Muscle of back (tissue), 3 donors: ENCODE measurements at regions not wholly inside any gene's neighbourhood (a gene's known extent, or its start where the extent isn't known, plus 50 kb on each side); places are given as distances from the start of the nearest gene placed in this dataset.
A peak's percentile ranks its signal among the peaks of the same experiment; 100 is the strongest.

Experiments
- DNase-seq, 3 donors: peaks; one replicate each; pipeline versions ENCODE4 v3.0.0 to v3.0.0-alpha.2; 2013

- no peak for DNase-seq
These were observed 1985.1 kb upstream of the CELF4 start for GRCh38 chr18:39550701-39551100.

DNA sequence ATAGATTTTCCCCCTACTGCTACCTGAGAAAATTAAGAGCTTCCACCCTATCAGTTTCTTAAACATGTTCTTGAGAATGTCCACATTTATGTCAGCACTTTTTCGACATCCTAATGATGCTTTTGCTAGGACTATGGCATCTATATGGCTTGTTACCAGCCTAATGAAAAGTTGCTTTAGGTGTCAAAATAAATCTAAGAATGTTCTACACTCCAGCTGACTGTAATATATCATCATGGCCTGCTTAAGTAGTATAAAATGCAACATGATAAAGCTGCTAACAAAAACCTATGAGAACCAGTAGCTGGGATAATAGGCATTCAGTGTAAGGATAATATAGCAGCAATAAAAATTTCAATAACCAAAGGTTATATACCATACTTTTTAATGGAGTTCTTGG, 1983.5 kb upstream of the CELF4 start:
- no peak for DNase-seq

- no peak for DNase-seq
These were observed 1966.1 kb upstream of the CELF4 start for GRCh38 chr18:39531659-39532058.

- DNase-seq, result no peak
These were observed 1963.8 kb upstream of the CELF4 start for GRCh38 chr18:39529358-39529757.

DNA sequence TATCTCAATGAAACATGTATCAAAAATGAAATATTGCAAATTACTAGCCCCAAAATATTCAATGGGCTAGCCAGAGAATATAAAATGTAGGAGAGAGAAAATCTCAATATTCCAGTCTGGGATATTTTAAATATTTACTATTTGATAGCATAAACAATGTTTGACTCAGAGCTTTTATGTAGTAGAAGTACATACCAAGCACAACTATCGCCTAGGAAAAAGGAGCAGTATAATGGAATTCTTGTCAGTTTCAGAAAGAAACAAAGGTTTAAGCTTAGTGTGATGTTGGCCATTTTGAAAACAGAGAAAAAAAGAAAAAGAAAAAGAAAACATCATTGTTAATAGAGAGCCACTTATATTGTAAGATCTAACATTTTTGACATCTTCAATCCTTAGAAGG, 1961.9 kb upstream of the CELF4 start:
- no peak for DNase-seq

DNA sequence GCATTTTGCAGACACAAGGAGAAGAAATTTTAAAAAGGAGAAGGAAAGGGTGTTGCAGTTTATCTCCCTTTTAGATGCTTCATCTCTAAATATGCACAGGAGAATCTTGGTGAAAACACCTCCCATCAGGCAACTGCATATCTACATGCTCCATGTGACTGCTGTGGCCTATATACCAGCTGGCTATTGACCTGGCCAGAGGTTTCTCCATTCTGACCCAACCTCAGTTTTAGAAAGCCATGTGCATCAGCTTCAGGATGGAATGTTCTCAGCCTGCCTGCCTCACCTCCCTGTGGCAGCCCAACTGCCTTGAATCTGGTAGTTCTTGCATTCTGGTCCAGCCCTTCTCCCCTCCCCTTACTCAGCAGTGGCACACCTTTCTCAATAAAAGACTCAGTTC, 1958.8 kb upstream of the CELF4 start:
- DNase-seq, result no peak

- no peak for DNase-seq
These were observed 1957.7 kb upstream of the CELF4 start for GRCh38 chr18:39523281-39523680.

DNA sequence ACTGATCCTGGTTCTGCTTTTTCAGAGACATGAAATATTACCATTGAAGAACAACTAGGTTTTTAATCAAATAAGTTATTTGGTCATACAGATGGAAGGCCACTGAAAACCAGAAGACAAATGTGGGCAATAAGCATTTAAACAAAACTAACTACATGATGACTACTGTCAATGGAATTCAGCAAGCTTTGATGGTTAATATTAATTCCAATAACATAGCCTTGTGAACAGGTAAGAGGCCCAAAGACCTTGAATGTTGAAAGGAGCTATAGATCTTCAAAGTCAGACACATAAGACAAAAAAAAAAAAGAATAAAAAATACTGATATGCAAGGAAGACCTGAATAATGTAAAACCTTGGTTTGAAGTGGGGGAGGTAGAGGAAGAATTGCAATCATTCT, 1955.6 kb upstream of the CELF4 start:
- DNase-seq, result no peak

- no peak for DNase-seq
These were observed 1954.1 kb upstream of the CELF4 start for GRCh38 chr18:39519741-39520140.

DNA sequence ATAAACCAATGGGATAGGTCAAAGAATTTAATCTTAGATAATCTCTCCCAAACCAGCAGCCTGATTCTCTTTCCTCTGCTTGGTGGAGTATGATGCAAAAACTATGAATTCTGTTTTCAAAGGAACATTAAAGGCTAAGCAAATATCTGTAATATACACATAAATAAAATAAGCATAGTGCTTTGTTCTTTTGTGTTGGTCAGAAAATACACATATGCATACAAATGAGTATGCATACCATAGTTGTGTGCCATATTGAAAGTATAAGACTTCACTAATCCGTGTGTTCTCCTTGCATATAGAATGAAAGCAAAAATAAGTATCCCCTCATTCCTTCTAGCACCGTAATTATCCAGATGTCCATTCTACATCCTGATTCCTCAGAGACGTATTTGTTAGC, 1949.7 kb upstream of the CELF4 start:
- no peak for DNase-seq

GRCh38 chr18:39513186-39513585, 1947.6 kb upstream of the CELF4 start:
- DNase-seq, result no peak

DNA sequence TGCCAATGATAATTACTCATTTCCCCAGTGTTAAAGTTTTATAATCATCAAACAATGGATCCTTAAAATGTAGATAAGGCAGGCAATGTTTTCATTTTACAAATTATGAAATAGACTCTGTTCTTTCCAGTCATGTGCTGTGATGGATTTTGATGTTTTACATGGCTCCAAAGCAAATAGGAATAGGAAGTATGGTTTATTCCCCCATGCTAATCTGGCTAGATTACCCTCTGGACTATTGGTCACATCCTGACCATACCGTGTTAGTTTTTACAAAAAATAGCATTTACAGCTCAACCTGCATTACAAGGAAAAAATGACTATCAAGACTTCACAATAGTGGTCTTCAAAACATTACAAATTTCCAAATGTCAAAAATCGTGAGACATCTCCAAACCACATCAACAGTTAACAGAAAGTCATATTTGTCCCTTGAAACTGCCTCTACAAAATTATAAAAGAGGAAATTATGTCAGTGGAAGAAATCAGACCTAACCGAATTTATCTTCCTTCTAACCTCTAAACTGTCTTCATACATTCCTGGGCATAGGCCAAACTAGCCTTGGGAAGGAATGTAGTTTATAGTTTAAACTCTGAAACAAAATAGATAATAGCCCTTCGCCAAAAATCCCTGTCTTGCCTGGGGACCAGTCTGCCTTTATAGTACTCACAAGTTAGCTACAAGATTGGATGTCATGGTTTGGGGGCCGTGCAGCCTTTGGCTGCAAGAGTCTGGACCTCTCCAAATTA, 1941.2 kb upstream of the CELF4 start:
- DNase-seq, result peak in 2 of 3 donors; percentile 10 to 48

- DNase-seq, result no peak
These were observed 1934.7 kb upstream of the CELF4 start for GRCh38 chr18:39500306-39500705.

GRCh38 chr18:39497821-39498220, 1932.2 kb upstream of the CELF4 start:
- no peak for DNase-seq

- no peak for DNase-seq
These were observed 1931.4 kb upstream of the CELF4 start for GRCh38 chr18:39496986-39497385.

GRCh38 chr18:39494211-39494896, 1928.8 kb upstream of the CELF4 start:
- no peak for DNase-seq

GRCh38 chr18:39491408-39491807, 1925.8 kb upstream of the CELF4 start:
- no peak for DNase-seq

DNA sequence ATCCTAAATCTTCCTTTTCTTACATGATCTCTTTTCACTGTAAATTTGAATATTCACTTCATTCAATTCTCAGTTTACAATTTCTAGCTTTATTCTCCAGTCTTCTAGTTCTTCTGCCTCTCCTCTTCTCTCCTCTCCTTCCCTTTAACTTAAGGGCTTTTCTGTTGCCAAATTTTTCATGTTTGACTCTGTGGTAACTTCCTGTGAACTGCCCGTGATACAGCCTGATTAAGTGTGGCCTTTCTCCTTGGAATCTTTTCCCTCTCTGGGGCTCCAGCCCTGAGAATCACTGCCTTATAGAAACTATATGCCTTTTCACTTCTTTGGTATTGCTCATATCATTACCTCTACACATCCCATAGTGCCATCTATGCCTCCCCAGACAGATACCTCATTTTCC, 1923.8 kb upstream of the CELF4 start:
- no peak for DNase-seq

DNA sequence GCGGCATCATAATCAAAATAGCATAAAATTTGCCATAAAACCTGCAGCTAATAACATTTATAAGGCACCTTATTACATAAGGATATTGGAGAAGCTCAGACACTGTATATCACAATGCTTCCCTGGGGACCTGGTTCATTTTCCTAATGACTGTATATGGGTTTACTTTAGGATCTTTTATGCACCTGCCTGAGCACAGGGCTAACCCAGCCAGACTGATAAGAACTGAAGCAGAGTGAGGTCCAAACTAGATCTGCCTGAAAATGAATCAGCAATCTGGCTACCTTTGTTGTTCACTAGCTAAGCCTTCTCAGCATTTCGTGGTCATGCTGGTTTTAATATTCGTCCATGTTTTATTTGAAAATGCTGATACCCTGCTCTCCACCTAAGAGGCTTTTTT, 1922.3 kb upstream of the CELF4 start:
- no peak for DNase-seq

DNA sequence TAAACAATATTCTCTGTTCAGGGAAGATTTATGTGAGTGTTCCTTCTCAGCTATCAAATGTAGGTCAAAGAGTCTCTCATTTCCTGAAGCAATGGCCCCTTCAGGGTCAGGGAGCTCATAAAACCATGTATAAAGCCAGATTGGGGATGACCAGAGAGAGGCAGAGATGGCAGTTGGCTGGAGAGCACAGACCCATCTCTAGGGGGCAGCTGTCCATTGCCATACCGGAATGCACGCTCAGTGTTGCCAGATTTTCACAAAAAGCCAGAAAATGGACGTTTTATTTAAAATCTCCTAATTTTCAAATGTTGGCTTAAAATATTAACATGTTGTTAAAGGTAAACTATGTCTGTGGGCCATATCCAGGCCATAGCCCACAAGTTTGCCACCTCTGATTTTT, 1920.7 kb upstream of the CELF4 start:
- DNase-seq, result no peak

GRCh38 chr18:39485696-39486095, 1920.1 kb upstream of the CELF4 start:
- no peak for DNase-seq

DNA sequence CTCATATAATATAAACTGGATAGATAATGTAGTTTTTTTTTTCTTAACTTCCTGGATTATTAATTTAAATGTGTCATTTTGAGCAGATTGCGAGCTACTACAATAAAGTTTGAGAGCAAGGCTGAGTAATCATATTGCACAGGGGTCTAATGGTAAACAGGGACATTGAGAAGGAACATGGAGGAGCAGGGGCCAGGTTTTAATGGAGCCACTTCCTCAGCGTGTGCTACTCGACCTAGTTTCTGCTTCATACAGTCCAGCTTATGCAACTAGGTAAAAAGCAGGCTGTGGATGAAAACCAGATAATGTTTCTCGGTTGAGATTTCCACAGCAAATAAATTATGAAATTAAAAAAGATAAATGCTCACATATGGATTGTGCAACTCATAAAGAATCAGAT, 1915.7 kb upstream of the CELF4 start:
- peak in 1 of 3 donors; percentile 17 for DNase-seq

DNA sequence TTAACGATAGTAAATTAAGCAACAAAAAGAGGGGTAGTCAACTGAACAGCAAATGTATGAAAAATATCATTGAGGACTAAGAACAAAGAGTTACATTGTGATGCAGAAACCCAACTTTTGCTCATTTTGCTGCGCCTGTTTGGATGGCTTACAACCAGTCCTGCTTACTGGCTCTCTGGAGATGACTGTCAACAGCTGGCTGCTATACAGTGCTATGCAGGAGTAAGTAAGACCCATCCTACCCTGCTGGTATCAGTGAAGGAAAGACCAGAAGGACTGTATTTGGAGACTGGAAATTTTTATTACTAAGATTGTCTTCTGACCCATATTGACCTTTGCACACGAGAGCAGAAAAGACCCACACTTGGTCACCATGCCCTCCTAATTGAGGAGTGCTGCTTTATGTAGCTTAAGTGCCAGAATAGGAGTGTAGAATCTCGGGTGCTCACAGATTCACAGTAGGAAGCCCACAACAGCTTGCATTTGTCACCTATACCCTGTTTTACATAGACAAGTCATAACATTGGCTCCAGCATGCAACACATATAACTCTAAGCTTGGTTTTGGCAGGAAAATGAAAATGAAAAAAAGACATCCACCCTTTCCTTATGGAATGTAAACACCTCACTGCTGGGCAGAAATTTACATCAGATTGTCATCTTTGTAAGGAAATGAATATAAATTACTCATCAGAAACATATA, 1915.0 kb upstream of the CELF4 start:
- no peak for DNase-seq
